OCI-M1 (cell line): ENCODE measurements at regions not wholly inside any gene's neighbourhood (a gene's known extent, or its start where the extent isn't known, plus 50 kb on each side); places are given as distances from the start of the nearest gene placed in this dataset.
"Not testable (repeated sequence)": the region's sequence is repeated elsewhere in the genome, so short reads cannot be mapped to it uniquely, and the experiment has no call there.

Source experiments
- DNase-seq: peaks from one replicate; lab custom pipeline; 2025; lab: John Stamatoyannopoulos, UW

DNA sequence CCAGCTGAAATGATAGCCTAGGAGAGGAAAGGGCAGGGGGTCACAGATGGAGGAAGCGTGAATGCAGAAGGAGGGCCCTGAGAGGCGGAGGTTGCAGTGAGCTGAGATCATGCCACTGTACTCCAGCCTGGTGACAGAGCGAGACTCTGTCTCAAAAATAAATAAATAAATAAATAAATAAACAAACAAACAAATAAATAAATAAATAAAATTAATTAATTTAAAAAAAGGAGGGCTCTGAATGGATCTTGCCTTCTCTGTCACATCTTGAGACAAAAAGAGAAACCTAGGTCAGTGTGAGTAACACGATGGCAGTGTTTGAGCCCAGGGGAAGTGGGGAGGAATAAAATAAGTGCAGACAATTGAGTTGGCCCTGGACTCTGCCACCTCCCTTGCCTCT, 182.3 kb upstream of the DAAM1 start:
- not testable (repeated sequence) for DNase-seq

DNA sequence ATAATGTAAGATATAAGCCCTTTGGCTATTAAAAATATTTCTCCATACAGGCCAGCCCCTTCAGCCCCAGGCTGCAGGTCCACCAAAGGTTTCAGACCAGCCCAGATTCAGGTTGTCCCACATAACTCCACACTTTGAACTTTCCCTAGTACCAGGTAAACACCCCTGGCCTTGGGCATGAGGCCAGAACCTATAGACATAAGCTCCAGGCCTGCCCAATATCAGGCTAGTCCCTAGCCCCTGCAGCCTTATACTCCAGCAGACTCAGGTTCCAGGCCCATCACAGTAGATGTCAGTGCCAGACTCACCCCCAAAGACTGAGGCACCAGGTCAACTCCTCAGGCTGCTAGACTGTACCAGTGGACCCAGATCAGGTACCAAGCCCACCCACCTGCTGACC, 178.5 kb upstream of the DAAM1 start:
- DNase-seq: no peak

DNA sequence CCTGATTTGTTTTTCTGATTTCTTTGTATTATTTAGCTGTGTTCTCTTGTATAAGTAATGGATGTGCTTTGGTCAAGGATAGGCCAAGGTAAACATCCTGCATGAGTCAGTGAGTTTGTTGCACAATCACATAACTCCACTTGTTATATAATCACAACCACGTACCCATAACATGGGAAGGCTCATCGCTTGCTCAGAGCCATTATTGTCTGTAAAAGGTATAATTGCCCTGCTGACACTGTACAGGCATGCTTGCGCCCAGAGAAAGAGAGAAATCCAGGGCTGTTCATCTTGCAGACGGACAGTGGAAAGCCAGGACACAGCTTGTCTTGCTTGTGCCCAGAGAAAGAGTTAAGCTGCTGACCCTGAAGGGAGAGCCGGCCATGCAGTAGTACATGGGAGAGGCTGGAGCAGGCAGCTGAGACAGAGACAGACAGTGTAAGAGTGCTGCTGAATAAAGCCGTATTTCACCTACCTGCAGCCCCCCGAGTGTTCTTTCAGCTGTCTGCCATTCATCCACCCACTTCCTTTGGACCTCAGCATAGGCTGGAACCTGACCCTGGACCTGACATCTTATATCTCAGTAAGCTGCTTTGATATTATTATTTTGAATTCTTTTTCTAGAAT, 174.7 kb upstream of the DAAM1 start:
- DNase-seq: no peak

DNA sequence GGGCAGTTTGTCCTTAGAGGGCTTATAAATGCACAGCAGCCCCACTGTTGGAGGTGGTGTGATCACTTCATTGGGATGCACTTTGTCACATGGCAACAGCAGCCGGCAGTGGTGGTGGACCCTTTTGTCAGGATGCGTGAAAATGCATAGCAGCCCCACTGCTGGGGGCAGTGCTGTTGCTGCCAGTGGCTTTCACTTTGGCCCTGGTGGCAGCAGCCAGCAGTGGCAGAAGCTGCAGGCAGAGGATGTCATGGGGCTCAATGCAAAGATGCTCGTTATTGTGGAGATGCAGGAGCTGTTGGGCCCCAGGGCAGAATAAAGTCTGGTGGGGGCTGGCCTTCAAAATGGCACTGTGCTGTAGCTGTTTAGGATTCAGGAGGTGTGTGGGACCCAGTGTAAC, 173.0 kb upstream of the DAAM1 start:
- no peak for DNase-seq

DNA sequence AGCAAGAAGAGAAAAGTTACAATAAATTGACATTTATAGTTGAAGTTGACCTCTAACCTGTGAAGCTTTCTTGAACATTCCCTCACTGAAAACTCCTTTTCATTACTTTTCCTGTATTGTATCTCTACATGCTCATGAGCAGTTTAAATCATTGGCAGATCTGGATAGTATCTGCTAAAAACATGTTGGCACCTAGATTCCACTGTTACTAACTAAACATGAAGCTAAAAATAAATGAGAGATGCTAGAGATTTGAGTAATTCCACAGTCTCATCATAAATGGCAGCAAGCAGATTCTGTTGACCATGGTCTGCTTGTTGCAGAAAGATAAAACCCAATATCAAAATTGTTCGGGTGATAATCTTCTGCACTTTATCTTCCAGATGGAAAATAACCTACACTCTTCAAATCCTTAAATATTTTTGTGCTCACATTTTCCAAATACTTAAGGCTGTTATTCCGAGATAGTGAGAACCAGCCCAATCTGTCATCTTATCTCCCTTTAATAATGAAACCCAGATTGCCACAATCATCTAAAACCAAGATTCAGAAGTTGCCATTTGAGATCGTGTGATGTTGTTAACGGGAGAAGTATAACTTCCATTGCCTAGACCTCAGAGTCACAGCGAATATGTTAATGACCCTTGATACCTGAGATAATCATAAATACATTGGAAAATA, 171.0 kb upstream of the DAAM1 start:
- DNase-seq: no peak

DNA sequence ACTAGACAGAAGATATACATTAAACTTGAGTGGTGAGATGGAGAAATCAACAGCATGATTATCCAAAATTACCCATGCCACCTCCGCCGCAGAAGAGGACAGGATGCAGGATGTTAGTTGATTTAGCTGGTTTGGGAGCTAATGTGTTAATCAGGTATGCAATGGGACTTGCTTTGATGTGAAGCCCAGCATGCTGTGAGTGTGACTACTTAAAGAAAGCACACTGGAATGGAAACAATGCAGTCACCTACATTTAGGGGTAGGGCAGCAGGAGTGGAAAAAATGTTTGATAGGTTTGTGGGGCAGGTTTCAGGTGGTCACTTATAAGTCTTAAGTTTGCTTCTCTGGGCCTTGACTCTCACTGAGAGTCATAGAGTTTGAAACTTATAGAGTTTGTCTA, 170.0 kb upstream of the DAAM1 start:
- DNase-seq: no peak

DNA sequence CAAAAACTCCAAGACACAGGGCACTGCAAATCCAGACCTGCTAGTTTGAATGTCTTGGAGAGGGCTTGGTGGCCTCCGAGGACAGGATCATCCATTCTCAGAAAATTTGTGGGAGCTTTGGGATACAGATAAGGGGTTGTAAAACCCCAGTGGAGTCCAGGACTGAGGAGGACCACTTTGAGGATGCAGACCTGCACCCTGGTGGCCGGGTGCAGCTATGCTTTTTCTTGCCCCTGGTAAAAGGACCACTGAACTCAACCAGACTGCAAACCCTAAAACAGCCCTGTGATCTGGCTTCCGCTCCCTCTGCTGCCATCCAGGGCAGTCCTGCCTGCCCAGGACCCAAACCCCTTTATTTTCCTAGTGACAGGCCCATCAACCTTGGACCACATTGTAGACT, 169.5 kb upstream of the DAAM1 start:
- no peak for DNase-seq

DNA sequence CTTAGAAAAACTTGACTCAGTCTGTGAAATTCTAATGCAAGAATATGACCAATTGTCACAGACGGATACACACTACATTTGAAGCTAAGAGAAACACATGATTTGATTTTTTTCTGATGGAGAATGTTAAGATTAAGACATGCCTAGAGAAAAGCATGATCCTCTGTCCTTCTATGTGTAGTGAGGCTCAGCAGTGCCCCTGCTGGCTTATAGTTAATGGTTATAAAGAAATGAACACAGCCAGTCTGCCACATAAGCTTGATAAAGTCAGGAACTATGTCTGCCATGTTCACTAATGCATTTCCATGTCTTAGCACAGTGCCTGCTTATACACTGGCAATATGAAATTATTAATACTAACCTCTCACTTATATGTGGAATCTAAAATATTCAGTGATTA, 168.1 kb upstream of the DAAM1 start:
- peak; percentile 35 for DNase-seq

DNA sequence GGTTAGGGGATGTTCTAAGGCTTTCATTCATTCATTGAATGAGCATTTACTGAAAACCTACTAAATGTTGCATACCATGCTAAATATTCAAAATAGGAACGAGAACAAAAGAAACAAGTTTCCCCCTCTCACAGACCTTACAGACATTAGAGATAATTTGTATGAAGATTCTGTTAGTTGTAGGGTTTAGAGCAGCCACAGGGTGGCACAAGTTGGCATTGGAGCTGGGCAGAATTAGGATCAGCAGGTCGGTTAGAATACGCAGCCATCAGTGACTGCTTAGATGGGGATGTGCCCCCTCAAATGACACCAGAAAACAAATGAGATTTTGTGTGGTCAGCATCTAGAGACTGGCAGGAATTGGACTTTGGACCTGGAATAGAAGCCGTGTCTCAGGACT, 166.3 kb upstream of the DAAM1 start:
- peak; percentile 22 for DNase-seq

DNA sequence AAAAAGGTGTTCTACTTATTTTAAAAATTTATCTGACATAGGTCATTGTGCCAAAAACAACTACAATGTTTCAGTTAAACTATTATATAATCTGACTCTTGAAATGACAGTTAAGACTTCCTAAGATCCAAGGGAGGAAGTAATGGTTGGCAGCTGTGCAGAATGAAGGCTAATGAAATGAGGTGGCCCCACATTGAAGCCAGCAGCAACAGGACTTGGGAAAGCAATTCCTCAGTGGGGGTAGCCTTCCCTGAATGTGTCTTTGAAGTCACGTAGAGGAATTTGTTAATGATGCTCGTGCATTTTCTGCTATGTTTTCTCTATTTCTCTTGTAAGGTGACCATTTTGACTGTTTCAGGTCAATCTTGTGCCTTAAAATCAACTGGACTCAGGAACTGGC, 162.4 kb upstream of the DAAM1 start:
- no peak for DNase-seq

DNA sequence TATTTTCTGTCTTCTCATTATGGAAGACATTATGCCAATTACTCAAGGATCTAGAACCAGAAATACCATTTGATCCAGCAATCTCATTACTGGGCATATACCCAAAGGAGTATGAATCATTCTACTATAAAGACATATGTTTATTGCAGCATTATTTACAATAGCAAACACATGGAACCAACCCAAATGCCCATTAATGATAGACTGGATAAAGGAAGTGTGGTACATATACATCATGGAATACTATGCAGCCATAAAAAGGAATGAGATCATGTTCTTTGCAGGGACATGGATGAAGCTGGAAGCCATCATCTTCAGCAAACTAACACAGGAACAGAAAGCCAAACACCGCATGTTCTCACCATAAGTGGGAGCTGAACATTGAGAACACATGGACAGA, 161.8 kb upstream of the DAAM1 start:
- DNase-seq: not testable (repeated sequence)

DNA sequence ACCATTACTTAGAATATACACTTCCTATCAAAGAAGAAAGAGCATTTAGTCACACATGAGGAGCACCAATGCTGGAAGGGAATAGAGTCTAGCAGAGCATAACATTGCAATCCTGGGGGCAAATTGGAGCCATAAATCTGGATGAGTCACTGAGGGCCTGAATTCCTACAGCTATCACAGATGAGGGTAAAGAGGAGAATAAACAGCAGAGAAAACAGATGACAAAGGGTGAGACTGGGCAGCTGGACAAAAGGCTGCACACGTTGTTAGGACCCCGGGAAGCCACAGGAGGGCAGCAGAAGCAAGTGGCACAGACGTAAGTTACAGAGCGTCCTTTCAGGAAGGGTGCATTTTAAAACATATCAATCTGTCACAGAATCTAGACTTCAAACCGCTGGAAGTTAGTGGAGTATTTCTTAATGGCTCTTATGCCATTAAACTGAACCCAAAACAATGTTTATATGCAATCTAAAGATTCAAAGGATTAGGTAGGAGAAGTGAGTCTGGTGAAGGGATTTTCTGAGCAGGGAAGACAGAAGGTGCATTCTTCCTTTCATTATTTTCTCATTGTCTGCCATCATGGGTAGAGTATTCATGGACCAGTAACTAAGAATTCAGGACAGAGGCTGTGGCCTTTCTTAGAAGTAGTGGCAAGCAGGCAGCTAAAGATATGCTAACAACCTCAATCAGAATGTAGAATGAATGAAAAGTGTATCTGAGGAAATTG, 159.8 kb upstream of the DAAM1 start:
- DNase-seq: peak; percentile 59

DNA sequence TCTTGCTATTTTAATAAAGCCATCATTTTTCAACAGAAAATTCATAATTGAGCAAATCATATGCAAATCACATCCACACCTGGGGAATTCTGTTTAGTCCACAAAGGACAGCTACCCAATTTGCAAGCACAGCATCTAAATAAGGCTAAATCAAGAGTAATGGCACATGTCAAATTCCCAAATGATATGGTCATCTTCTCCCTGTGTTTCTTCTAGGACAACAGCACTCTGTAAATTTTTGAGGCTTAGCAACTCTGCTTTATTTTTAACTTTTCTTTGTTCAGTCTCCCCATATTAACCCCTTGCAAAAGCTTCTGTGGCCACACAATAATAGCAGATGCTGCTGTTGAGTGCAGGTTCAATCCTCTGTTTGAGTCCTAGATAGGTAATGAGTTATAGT, 155.6 kb upstream of the DAAM1 start:
- no peak for DNase-seq

DNA sequence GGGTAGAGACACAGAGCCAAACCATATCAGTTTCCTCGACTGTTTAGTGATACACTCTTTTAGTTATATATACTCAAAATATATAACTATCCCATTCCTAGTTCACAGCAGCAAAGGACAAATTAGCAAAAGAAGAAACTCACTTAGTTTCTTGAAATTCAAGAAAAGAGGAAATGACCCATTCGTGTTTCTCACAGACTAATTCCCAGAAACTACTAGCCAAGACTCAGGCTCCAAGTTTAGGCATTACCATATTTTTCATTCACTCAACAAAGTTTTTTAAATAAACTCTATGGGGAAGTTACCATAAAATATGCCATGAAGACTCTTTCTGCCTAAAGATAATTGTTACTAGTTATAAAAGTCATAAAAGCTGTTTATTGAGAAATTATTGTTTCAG, 152.3 kb upstream of the DAAM1 start:
- DNase-seq: peak; percentile 3

DNA sequence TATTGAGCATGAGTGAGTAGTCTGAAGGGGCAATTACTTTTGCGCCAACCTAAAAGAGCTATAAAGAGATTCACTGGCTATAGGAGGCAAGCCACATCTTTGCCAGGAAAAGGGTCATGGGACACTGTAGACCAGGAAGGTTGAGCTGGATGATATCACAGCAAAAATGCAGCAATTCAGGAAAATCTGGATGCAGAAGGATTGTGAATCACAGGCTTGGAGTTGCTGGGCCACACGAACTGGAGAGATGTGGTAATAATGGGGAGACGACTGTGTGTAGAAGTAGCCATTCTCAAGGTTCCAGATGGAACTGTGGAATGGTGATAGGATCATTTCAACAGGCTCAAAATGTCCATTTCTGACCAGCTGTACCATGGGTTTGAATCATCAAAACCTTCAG, 151.4 kb upstream of the DAAM1 start:
- no peak for DNase-seq

DNA sequence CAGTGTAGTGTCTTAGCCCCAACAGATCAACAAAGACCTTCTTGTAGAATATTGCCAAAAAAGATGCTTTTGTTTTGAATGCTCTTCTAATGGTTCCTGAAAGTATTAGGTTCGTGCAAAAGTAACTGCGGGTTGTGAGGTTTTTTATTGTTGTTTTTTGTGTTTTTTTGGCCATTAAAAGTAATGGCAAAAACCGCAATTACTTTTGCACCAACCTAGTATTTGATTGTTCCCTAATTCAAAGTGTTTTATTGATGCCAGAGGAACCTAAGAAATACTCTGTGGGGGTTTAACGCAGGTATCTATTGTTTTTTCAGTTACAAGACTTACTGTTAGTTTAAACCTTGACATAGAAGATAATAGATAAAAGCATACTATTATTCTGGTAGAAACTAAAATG, 150.8 kb upstream of the DAAM1 start:
- no peak for DNase-seq

DNA sequence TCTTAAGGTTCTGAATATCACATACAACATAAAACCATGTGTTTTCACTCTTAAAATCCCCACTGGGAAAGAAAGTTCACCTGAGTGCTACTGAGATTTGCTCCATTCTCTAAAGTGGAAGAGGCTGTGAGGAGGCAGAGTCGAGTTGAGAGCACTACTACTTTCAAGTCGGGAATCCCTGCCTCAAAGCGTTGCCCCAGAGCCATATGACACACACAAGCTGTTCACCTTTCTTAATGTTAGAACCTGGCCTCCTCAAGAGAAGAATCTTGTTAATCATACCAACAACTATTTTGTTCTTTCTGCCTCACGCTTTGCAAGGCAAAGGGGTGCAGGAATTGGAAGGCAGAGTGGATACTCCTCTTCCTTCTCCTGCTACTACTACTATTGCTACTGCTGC, 149.7 kb upstream of the DAAM1 start:
- no peak for DNase-seq

DNA sequence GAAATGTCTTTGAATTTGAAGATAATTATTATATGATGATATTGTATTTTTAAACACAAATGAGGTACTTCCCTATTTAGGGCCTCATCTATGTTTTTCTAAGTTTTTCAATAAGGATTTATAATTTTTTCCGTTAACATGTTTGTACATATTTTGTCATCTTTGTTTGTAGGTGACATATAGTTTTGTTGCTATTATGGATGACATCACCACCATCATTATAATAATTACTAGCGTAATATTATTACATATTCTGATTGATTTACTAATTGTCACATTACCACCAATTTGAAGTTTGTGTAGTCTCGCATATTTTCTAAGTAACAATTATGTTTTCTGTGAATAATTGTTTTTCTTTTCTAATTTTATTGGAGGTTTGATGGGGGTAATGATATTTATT, 147.2 kb upstream of the DAAM1 start:
- DNase-seq: no peak

DNA sequence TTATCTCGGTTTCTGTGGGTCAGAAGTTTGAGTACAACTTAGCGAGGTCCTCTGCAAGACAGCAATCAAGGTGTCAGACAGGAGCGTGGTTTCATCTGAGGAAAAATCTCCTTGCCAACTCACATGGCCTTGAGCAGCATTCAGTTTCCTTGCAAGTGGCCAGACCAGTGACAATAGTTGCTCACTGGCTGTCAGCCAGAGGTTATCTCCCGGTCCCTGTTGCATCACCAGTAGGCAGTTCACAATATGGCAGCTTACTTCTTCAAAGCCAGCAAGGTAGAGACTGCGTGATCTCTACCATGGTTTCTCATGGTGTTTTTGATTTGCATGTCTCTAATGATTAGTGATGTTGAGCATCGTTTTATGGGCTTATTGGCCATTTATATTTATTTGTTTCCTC, 143.8 kb upstream of the DAAM1 start:
- peak; percentile 48 for DNase-seq

DNA sequence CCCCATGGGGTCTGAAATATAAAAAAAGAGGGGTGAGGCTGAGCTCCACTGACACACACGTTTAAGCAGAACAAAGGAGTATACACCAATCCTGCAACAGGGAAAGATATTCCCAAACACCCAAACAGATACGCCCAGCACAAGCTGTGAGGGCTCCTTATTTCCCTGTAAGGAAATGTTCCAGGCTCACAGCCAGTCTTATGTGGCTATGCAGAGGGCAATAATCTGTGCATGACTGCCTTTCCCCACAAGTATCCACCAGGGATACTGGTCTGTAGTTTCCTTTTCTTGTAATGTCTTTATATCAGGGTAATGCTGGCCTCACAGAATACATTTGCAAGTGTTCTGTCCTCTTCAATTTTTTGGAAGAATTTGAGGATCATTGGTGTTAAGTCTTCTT, 141.7 kb upstream of the DAAM1 start:
- no peak for DNase-seq

DNA sequence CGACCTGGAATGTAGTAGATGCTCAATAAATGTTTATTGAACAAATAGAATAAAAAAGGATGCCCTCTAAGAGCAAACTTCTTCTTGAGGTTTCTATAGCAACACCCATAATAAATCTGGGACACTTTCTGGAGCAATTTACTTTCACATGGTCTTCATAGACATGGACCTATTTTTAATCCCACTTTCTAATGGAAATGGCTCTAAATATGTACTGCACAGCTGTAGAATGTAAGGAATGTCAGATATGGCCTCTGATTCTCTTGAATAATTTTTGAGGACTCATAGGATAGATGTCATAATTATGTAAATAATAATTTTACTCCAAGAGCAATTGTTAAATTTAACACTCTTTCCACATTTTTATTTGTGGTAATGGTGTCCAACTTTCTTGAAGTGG, 133.5 kb upstream of the DAAM1 start:
- no peak for DNase-seq

DNA sequence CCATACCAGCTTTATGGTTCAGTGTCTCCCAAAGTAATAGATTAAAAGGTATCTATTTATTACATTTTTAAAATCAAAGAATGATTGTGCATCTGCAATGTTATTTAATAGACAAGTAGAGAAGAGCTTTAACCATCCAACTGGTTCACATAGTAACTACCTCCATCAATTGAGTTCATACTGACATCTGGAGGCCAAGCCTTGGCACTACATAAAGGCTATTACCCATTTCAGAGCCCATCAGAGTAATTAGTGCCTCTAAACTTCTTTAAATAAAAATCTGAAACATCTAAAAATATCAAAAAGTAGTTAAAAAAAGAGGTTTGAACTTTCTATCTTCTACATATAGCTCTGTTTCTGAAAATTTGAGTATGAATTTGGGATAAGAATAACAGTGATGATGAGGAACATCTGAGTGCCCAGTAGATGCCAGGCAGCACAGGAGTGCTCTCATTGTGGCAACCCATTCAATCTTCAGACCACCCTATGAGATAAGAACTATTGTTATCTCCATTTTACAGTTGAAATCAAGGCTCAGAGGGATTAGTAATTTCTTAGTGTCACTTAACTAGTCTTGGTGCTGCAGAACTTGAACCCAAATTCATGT, 132.9 kb upstream of the DAAM1 start:
- DNase-seq: peak; percentile 47

DNA sequence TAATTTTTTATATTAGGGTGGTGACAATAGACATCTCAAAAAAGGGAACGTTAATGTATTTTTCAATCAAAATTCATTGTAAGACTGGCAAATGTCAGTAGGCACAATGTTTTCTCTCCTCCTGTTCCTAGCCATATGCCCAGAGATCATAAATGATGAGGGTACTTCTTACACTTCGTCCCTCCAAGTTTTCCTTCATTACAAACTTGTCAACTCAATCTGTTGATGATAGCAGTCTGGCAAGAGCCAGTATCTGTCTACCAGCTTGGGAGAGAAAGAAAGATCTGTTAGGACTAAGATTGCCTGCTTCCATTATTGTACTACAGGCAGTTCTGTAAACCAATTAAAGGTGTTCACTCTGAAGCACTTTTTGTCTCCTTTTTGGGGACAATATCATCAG, 130.9 kb upstream of the DAAM1 start:
- DNase-seq: no peak
